Activated CD4-positive, alpha-beta T cell treated with anti-CD3 and anti-CD28 coated beads, Interleukin-2, amount 10 ng/mL, durations not matched to agents 24 days and 14 days (primary cell): ENCODE measurements at regions not wholly inside any gene's neighbourhood (a gene's known extent, or its start where the extent isn't known, plus 50 kb on each side); places are given as distances from the start of the nearest gene placed in this dataset.
"Not testable (repeated sequence)": the region's sequence is repeated elsewhere in the genome, so short reads cannot be mapped to it uniquely, and the experiment has no call there.

Experiments used
- DNase-seq: peaks from one replicate; pipeline ENCODE4 v3.0.0; 2022
- H3K27ac Mint-ChIP-seq: one replicate; pipeline ENCODE4 v1.8.0; 2022; ENCODE audit warnings: mild to moderate bottlenecking, mixed read lengths
- H3K27me3 Mint-ChIP-seq: one replicate; pipeline ENCODE4 v1.8.0; 2022; ENCODE audit warnings: mixed read lengths
- H3K36me3 Mint-ChIP-seq: one replicate; pipeline ENCODE4 v1.8.0; 2022; ENCODE audit warnings: low read depth, mild to moderate bottlenecking, mixed read lengths
- H3K4me1 Mint-ChIP-seq: one replicate; pipeline ENCODE4 v1.8.0; 2021; ENCODE audit warnings: mixed read lengths
- H3K4me3 Mint-ChIP-seq: one replicate; pipeline ENCODE4 v1.8.0; 2022; ENCODE audit warnings: mild to moderate bottlenecking, moderate library complexity, mixed read lengths
- H3K9me3 Mint-ChIP-seq: one replicate; pipeline ENCODE4 v1.8.0; 2021; ENCODE audit warnings: mixed read lengths
- intact Hi-C: fragments of 100-400 bp; cut with micrococcal nuclease; formaldehyde crosslinking; loops from one replicate; pipeline ENCODE4 v1.15.1; 2023

- intact Hi-C loops, H3K4me3 Mint-ChIP-seq, H3K27me3 Mint-ChIP-seq, H3K4me1 Mint-ChIP-seq, H3K27ac Mint-ChIP-seq, H3K9me3 Mint-ChIP-seq, H3K36me3 Mint-ChIP-seq: not testable (repeated sequence)
- DNase-seq, result peak; percentile 50
Observed at GRCh38 chr9:138207300-138208179, 330.0 kb downstream of the CACNA1B start.

DNA sequence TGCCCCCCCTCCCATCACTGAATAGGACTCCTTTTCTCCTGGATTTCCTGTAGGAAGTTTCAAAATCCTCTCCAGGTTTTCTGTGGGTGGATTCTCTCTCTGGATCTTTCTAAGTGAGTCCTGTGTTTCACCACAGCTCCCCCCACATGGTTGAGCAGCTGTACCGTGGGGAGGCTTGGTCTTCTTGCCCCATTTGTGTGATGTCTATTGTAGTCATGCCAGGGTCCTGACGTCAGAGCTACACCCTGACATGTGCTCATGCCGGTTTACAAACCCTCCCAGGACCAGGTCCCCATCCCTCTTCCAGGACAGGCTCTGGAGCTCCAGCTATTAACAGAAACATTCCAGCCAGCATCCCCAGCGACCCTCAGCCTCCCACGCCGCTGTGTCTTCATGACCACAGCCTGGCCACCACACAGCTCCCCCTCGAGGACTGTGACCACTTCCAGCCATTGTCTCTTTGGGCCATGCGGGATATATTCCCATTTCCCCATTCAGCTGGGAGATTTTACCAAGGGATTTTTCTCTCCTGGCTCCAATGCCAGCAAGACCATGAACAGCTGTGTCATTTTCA, 331.6 kb downstream of the CACNA1B start:
- H3K36me3 Mint-ChIP-seq, intact Hi-C loops, H3K9me3 Mint-ChIP-seq, H3K27ac Mint-ChIP-seq, H3K4me1 Mint-ChIP-seq, H3K27me3 Mint-ChIP-seq, H3K4me3 Mint-ChIP-seq: not testable (repeated sequence)
- peak; percentile 43 for DNase-seq

- H3K27ac Mint-ChIP-seq, intact Hi-C loops, H3K27me3 Mint-ChIP-seq, H3K4me3 Mint-ChIP-seq, H3K4me1 Mint-ChIP-seq, H3K36me3 Mint-ChIP-seq, H3K9me3 Mint-ChIP-seq: not testable (repeated sequence)
- DNase-seq, result peak; percentile 44
Observed at GRCh38 chr9:138210388-138210986, 332.9 kb downstream of the CACNA1B start.

GRCh38 chr9:138211070-138211469, 333.5 kb downstream of the CACNA1B start:
- H3K9me3 Mint-ChIP-seq, H3K27ac Mint-ChIP-seq, H3K27me3 Mint-ChIP-seq, intact Hi-C loops, H3K4me1 Mint-ChIP-seq, DNase-seq, H3K4me3 Mint-ChIP-seq, H3K36me3 Mint-ChIP-seq: not testable (repeated sequence)

- H3K4me1 Mint-ChIP-seq, H3K4me3 Mint-ChIP-seq, H3K27me3 Mint-ChIP-seq, intact Hi-C loops, H3K9me3 Mint-ChIP-seq, H3K27ac Mint-ChIP-seq, H3K36me3 Mint-ChIP-seq: not testable (repeated sequence)
- DNase-seq, result peak; percentile 45
Observed at GRCh38 chr9:138211544-138212219, 334.1 kb downstream of the CACNA1B start.

DNA sequence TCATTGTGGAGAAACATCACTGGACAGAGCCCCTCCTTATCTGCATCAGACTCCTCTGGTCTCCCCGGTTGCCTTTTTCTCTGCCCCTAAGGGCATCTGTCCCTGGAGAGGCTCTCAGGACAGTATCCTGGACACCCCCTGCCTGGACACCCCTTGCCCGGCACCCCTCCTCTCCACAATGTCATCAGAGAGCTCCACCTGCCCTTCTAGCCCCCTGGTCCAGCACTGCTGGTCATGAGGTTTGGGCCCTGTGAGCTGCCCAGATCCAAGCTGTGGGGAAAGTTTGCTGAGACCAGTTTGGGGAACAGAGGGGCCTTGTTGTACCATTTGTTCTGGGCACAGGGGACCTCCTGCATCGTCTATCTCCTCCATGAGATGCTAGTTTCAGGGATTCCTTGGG, 335.2 kb downstream of the CACNA1B start:
- H3K36me3 Mint-ChIP-seq, H3K27ac Mint-ChIP-seq, intact Hi-C loops, H3K9me3 Mint-ChIP-seq, H3K4me3 Mint-ChIP-seq, H3K27me3 Mint-ChIP-seq, H3K4me1 Mint-ChIP-seq: not testable (repeated sequence)
- peak; percentile 46 for DNase-seq

GRCh38 chr9:138213748-138214147, 336.2 kb downstream of the CACNA1B start:
- H3K9me3 Mint-ChIP-seq, H3K36me3 Mint-ChIP-seq, H3K4me1 Mint-ChIP-seq, intact Hi-C loops, DNase-seq, H3K4me3 Mint-ChIP-seq, H3K27ac Mint-ChIP-seq, H3K27me3 Mint-ChIP-seq: not testable (repeated sequence)

- intact Hi-C loops, H3K9me3 Mint-ChIP-seq, H3K36me3 Mint-ChIP-seq, H3K4me1 Mint-ChIP-seq, H3K27me3 Mint-ChIP-seq, H3K27ac Mint-ChIP-seq, H3K4me3 Mint-ChIP-seq: not testable (repeated sequence)
- peak; percentile 4 for DNase-seq
Observed at GRCh38 chr9:138214548-138214947, 337.0 kb downstream of the CACNA1B start.

- intact Hi-C loops, H3K9me3 Mint-ChIP-seq, H3K27me3 Mint-ChIP-seq, H3K4me3 Mint-ChIP-seq, H3K36me3 Mint-ChIP-seq, DNase-seq, H3K27ac Mint-ChIP-seq, H3K4me1 Mint-ChIP-seq: not testable (repeated sequence)
Observed at GRCh38 chr9:138215588-138215987, 338.0 kb downstream of the CACNA1B start.

DNA sequence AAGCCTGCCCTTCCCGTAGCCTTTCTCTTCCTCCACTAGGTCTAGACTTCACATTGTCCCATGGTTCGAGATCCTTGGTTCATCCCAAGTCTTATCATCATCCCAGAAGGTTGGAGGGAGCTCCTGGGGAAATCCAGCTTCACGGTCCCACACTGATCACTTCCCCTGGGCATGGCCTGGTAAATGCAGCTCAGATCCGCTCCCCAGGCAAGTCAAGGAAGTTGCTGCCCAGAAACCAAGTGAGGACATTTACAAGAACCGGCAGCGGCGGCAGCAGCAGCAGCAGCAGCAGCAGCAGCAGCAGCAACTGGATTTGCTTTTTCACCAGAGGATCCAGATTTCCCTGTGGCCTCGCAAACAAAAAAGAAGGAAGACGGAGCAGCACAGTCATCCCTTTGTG, 339.2 kb downstream of the CACNA1B start:
- H3K27ac Mint-ChIP-seq, H3K4me1 Mint-ChIP-seq, H3K27me3 Mint-ChIP-seq, H3K4me3 Mint-ChIP-seq, H3K36me3 Mint-ChIP-seq, intact Hi-C loops, H3K9me3 Mint-ChIP-seq: not testable (repeated sequence)
- peak; percentile 48 for DNase-seq

GRCh38 chr9:138217284-138217850, 339.8 kb downstream of the CACNA1B start:
- H3K4me1 Mint-ChIP-seq, intact Hi-C loops, H3K4me3 Mint-ChIP-seq, H3K9me3 Mint-ChIP-seq, H3K27ac Mint-ChIP-seq, H3K27me3 Mint-ChIP-seq, H3K36me3 Mint-ChIP-seq: not testable (repeated sequence)
- peak; percentile 49 for DNase-seq

GRCh38 chr9:138219249-138219648, 341.7 kb downstream of the CACNA1B start:
- H3K27ac Mint-ChIP-seq, H3K9me3 Mint-ChIP-seq, intact Hi-C loops, H3K36me3 Mint-ChIP-seq, H3K27me3 Mint-ChIP-seq, H3K4me3 Mint-ChIP-seq, H3K4me1 Mint-ChIP-seq: not testable (repeated sequence)
- DNase-seq, result peak; percentile 54

DNA sequence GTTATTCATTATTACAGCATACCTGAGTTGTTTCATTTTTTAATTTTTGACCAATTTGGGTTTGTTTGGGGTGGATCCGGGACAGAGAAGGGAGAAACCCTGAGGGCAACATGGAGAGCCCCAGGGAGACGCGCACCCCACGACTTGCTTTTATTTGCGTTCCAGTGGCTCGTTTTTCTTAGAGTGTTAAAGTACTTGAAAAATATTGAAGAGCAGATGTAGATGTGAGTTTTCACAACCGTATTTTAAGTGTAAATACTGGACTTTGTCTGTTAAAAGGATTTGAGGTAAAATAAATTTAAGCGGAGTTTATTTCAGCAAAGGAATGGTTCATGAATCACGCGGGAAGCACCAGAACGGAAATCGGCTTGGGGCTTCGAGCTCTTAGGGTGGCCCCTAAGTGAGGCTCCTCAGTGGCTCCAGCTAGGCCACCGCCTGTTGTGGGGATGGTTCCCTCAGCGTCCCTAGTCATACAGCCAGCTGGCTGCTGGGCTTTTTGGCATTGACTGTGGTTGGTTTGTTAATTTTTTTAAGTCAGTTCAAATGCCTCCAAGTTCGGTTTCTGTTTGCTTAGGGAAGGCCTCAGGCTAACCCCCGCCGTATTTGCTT, 344.0 kb downstream of the CACNA1B start:
- intact Hi-C loops, H3K4me1 Mint-ChIP-seq, H3K27ac Mint-ChIP-seq, H3K4me3 Mint-ChIP-seq, H3K36me3 Mint-ChIP-seq, H3K9me3 Mint-ChIP-seq, H3K27me3 Mint-ChIP-seq, DNase-seq: not testable (repeated sequence)

- H3K27me3 Mint-ChIP-seq, H3K4me3 Mint-ChIP-seq, DNase-seq, H3K4me1 Mint-ChIP-seq, H3K36me3 Mint-ChIP-seq, H3K27ac Mint-ChIP-seq, H3K9me3 Mint-ChIP-seq, intact Hi-C loops: not testable (repeated sequence)
Observed at GRCh38 chr9:138237099-138237498, 359.5 kb downstream of the CACNA1B start.
